DND-41 (cell line): ENCODE measurements at regions not wholly inside any gene's neighbourhood (a gene's known extent, or its start where the extent isn't known, plus 50 kb on each side); places are given as distances from the start of the nearest gene placed in this dataset.

Experiments
- CTCF ChIP-seq: IDR thresholded peaks from 2 replicates; pipeline ENCODE4 v1.5.1; 2012; ENCODE audit warnings: borderline replicate concordance, low read length, moderate library complexity, mild to moderate bottlenecking; ENCODE audit not compliant: poor library complexity, severe bottlenecking; ENCODE audit errors: extremely low read depth
- EZH2 ChIP-seq: IDR thresholded peaks from 3 replicates; pipeline ENCODE4 v1.6.1; 2012; ENCODE audit warnings: borderline replicate concordance, low read depth, mild to moderate bottlenecking, moderate library complexity, low read length, inconsistent platforms; ENCODE audit not compliant: severe bottlenecking

DNA sequence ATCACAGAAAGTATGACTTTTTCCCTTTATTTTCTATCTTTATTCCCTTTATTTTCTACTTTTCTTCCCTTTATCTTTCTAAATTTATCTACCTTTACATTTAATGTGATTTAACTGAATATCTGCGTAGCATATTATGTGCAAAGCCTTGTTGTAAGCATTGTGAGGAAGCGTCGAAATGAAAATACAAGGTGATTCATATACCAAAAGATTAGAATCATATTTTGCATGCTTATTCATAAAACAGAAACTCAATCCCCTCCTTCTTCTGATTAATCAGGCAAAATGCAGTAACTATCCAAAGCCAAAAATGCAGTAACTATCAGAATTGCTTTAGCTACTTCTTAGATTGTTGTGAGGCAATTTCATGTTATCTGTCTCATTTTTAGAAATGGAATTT, 393.0 kb downstream of the CDH19 start:
- TF ChIP-seq CTCF (no peak), EZH2 (no peak)
